ENCODE measurements at regions not wholly inside any gene's neighbourhood (a gene's known extent, or its start where the extent isn't known, plus 50 kb on each side); places are given as distances from the start of the nearest gene placed in this dataset.

DNA sequence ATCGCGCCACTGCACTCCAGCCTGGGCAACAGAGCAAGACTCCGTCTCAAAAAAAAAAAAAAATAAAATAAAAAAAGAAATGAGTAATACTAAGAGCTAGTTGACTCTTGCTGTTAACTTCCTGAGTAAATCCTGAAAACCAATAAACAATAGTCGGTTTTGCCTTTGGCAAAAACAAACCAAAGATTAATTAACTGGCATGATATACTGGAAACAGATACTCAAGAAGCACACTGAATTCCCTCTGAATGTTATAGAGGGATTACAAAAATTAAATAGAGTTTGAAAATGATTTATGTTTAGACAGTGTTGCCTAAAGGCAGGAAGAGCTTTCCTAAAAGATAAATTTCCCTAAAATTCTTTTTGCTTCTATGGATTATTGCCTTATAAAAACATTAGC, 1702.3 kb downstream of the STIM2 start:
- Histone ChIP-seq H3K36me3 (ENCODE audit: control insufficient read depth in 3 of 3, insufficient read depth in 3 of 3, low read length in 3 of 3) (no peaks in the 10 kb centered on the region), H3K4me3 (ENCODE audit: low read length in 3 of 3) (no peak overlapping the region), H3K27ac (ENCODE audit: low read depth, low read length) (no peak overlapping the region), H3K27me3 (ENCODE audit: control insufficient read depth in 3 of 3, insufficient read depth in 3 of 3, low read length in 3 of 3) (no peaks in the 10 kb centered on the region), H3K4me1 (ENCODE audit: control insufficient read depth in 3 of 3, insufficient read depth in 3 of 3, low read length in 3 of 3) (no peaks in the 10 kb centered on the region), H3K9me3 (ENCODE audit: control insufficient read depth in 3 of 3, low read length in 3 of 3) (peaks cover 0 to 2% (median 0%) of the 10 kb centered on the region in 3 donors), H3K9ac (ENCODE audit: low read depth in 1 of 3, low read length in 3 of 3) (no peak overlapping the region)

DNA sequence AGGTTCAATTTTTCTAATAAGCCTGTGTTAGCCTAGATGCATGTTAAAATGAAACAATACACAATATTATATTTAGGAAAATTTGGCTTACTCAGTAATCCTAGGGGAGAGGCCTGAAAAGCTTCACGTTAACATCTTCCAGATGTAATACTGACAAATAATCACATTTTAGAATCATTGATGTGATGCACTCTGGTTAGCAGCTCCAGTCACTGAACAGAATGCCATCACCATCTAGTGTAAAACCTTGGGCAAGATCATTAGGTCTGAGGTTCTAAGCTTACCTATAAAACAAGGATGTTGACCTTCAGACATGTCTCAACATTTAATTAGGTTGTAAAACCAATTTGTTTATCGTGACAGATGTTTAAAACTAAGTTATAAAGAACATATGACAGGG, 1704.8 kb downstream of the STIM2 start:
- Histone ChIP-seq H3K9me3 (ENCODE audit: control insufficient read depth in 3 of 3, low read length in 3 of 3) (peaks cover 0 to 5% (median 3%) of the 10 kb centered on the region in 3 donors), H3K4me1 (ENCODE audit: control insufficient read depth in 3 of 3, insufficient read depth in 3 of 3, low read length in 3 of 3) (no peaks in the 10 kb centered on the region), H3K4me3 (ENCODE audit: low read length in 3 of 3) (no peak overlapping the region)

DNA sequence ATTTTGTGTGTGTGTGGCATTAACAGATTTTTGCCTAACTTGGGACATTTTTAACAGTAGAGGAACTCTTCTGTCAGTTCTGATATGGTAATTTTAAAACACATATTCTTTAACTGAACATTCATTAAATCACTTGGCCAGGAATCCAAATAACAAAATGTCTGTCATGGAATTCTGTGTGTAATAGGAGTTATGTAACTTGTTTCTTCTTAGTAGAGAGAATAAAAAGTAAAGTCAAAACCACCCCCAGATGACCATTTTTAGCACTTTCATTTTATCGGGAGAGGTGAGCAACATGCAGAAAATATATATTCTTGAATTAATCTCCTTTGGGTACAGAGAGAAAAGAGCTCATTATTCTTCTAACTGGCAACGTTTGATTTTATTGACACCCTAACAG, 1740.3 kb downstream of the STIM2 start:
- Histone ChIP-seq H3K9me3 (ENCODE audit: control insufficient read depth in 3 of 3, low read length in 3 of 3) (no peaks in the 10 kb centered on the region), H3K9ac (ENCODE audit: low read depth in 1 of 3, low read length in 3 of 3) (no peak overlapping the region), H3K27me3 (ENCODE audit: control insufficient read depth in 3 of 3, insufficient read depth in 3 of 3, low read length in 3 of 3) (no peaks in the 10 kb centered on the region), H3K4me3 (ENCODE audit: low read length in 3 of 3) (no peak overlapping the region), H3K4me1 (ENCODE audit: control insufficient read depth in 3 of 3, insufficient read depth in 3 of 3, low read length in 3 of 3) (no peaks in the 10 kb centered on the region), H3K27ac (ENCODE audit: low read depth, low read length) (no peak overlapping the region), H3K36me3 (ENCODE audit: control insufficient read depth in 3 of 3, insufficient read depth in 3 of 3, low read length in 3 of 3) (no peaks in the 10 kb centered on the region)

More for the DNA sequence above, 1704.8 kb downstream of the STIM2 start:
- Histone ChIP-seq H3K27ac (ENCODE audit: low read depth, low read length) (no peak overlapping the region), H3K27me3 (ENCODE audit: control insufficient read depth in 3 of 3, insufficient read depth in 3 of 3, low read length in 3 of 3) (no peaks in the 10 kb centered on the region), H3K36me3 (ENCODE audit: control insufficient read depth in 3 of 3, insufficient read depth in 3 of 3, low read length in 3 of 3) (no peaks in the 10 kb centered on the region), H3K9ac (ENCODE audit: low read depth in 1 of 3, low read length in 3 of 3) (no peak overlapping the region)

DNA sequence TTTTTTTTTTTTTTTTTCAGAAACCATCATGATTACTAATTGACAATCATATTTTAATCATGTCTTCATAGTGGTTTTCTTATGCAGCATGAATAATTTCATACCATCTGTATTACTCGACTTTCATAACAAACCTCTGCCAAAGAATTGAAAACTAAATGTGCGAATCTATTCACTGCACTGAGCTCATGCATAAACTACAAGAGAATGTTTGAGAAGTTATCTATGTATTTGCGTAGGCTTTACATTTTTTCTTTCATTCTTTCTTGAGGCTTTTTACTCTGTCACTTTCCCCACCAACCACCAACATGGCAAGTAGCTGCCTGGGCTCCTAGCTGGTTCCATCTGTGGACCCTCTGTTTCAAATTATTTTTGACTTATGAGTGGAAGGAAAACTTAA, 1761.0 kb downstream of the STIM2 start:
- no peaks in the 10 kb centered on the region for H3K4me1 ChIP-seq (ENCODE audit: control insufficient read depth in 3 of 3, insufficient read depth in 3 of 3, low read length in 3 of 3)
- H3K27me3 ChIP-seq (ENCODE audit: control insufficient read depth in 3 of 3, insufficient read depth in 3 of 3, low read length in 3 of 3), result no peaks in the 10 kb centered on the region
- H3K4me3 ChIP-seq (ENCODE audit: low read length in 3 of 3), result no peak overlapping the region
- H3K9ac ChIP-seq (ENCODE audit: low read depth in 1 of 3, low read length in 3 of 3), result no peak overlapping the region
- no peaks in the 10 kb centered on the region for H3K9me3 ChIP-seq (ENCODE audit: control insufficient read depth in 3 of 3, low read length in 3 of 3)
- no peak overlapping the region for H3K27ac ChIP-seq (ENCODE audit: low read depth, low read length)
- H3K36me3 ChIP-seq (ENCODE audit: control insufficient read depth in 3 of 3, insufficient read depth in 3 of 3, low read length in 3 of 3), result no peaks in the 10 kb centered on the region

DNA sequence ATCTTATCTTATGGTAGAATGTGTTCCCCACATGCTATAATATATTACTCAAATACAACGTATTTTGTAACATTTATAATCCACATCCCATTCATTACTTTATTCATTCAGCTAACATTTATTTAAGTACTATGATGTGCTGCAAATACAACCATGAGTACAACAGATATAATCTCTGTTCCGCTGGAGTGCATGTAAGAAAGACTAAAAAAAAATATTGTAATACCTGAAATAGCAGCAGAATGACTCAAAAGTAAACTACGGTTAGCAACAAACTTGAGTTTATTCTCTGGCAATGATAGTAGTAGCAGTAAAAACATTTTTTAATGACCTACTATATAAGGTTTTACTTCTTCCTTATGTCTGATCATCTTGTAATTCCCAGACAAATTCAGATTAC, 1776.3 kb downstream of the STIM2 start:
- H3K36me3 ChIP-seq (ENCODE audit: control insufficient read depth in 3 of 3, insufficient read depth in 3 of 3, low read length in 3 of 3), result no peaks in the 10 kb centered on the region
- H3K27ac ChIP-seq (ENCODE audit: low read depth, low read length), result no peak overlapping the region
- H3K4me1 ChIP-seq (ENCODE audit: control insufficient read depth in 3 of 3, insufficient read depth in 3 of 3, low read length in 3 of 3), result no peaks in the 10 kb centered on the region
- no peak overlapping the region for H3K4me3 ChIP-seq (ENCODE audit: low read length in 3 of 3)
- H3K27me3 ChIP-seq (ENCODE audit: control insufficient read depth in 3 of 3, insufficient read depth in 3 of 3, low read length in 3 of 3), result no peaks in the 10 kb centered on the region
- no peak overlapping the region for H3K9ac ChIP-seq (ENCODE audit: low read depth in 1 of 3, low read length in 3 of 3)
- no peaks in the 10 kb centered on the region for H3K9me3 ChIP-seq (ENCODE audit: control insufficient read depth in 3 of 3, low read length in 3 of 3)

DNA sequence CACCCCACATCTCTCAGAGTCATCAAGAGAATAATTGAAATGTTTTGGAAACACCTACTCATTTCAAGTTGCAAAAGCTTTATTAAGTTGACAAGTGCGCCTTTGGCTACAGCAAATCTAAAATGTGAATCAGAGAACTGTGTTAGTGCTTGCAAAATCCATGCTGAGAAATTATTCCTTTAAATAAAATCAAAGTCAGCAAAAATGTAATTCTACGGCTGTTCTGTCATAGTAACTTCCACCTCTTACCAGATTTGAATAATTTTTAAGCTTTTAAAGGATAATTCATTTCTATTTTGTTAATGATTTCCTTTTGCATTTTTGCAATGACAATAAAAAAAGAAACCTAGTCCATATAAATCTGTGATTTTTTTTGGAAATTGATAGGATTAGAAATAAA, 1779.1 kb downstream of the STIM2 start:
- Histone ChIP-seq H3K4me3 (ENCODE audit: low read length in 3 of 3) (no peak overlapping the region), H3K9ac (ENCODE audit: low read depth in 1 of 3, low read length in 3 of 3) (no peak overlapping the region), H3K27me3 (ENCODE audit: control insufficient read depth in 3 of 3, insufficient read depth in 3 of 3, low read length in 3 of 3) (no peaks in the 10 kb centered on the region), H3K27ac (ENCODE audit: low read depth, low read length) (no peak overlapping the region), H3K36me3 (ENCODE audit: control insufficient read depth in 3 of 3, insufficient read depth in 3 of 3, low read length in 3 of 3) (no peaks in the 10 kb centered on the region), H3K9me3 (ENCODE audit: control insufficient read depth in 3 of 3, low read length in 3 of 3) (no peaks in the 10 kb centered on the region), H3K4me1 (ENCODE audit: control insufficient read depth in 3 of 3, insufficient read depth in 3 of 3, low read length in 3 of 3) (no peaks in the 10 kb centered on the region)

DNA sequence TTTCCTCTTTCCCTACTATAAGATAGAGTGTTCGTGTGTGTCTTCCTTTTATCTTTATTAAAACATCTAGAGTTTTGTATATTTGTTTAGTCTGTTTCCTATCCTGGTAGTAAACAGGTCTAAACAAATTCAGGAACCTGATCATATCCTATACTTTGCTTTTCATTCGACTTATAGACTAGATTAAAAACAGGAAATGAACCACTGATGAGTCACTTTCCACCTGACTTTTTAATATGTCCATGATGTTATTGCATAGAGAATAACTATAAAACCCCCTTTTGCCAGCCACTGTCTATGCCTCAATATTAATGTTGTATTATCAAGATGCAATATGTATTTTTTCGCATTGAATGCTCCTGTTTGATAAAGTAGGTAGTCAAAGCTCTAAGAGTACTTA, 1794.0 kb downstream of the STIM2 start:
- H3K27ac ChIP-seq (ENCODE audit: low read depth, low read length), result no peak overlapping the region
- H3K9me3 ChIP-seq (ENCODE audit: control insufficient read depth in 3 of 3, low read length in 3 of 3), result peaks cover 0 to 2% (median 0%) of the 10 kb centered on the region in 3 donors
- H3K4me3 ChIP-seq (ENCODE audit: low read length in 3 of 3), result no peak overlapping the region
- no peaks in the 10 kb centered on the region for H3K36me3 ChIP-seq (ENCODE audit: control insufficient read depth in 3 of 3, insufficient read depth in 3 of 3, low read length in 3 of 3)
- no peaks in the 10 kb centered on the region for H3K4me1 ChIP-seq (ENCODE audit: control insufficient read depth in 3 of 3, insufficient read depth in 3 of 3, low read length in 3 of 3)
- H3K9ac ChIP-seq (ENCODE audit: low read depth in 1 of 3, low read length in 3 of 3), result no peak overlapping the region
- H3K27me3 ChIP-seq (ENCODE audit: control insufficient read depth in 3 of 3, insufficient read depth in 3 of 3, low read length in 3 of 3), result no peaks in the 10 kb centered on the region

DNA sequence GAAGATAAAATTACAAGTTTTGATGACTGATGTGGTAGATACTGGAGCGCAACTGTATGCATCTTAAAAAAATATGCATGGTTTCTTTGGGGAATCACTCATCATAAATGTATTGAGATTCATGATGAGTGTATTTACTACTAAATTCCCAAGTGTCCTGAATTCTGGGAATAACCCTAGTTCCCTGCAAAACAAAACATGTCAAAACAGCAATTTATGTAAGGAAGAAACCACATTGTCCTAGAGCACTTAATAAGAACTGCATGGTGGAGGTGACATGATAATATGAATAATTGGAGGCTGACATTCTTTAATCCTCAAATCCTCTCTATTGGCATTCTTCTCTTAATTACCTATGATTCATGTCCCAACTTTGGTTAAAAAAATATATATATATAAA, 1804.7 kb downstream of the STIM2 start:
- H3K4me3 ChIP-seq (ENCODE audit: low read length in 3 of 3), result no peak overlapping the region
- H3K27ac ChIP-seq (ENCODE audit: low read depth, low read length), result no peak overlapping the region
- no peaks in the 10 kb centered on the region for H3K9me3 ChIP-seq (ENCODE audit: control insufficient read depth in 3 of 3, low read length in 3 of 3)
- no peak overlapping the region for H3K9ac ChIP-seq (ENCODE audit: low read depth in 1 of 3, low read length in 3 of 3)
- H3K27me3 ChIP-seq (ENCODE audit: control insufficient read depth in 3 of 3, insufficient read depth in 3 of 3, low read length in 3 of 3), result no peaks in the 10 kb centered on the region
- no peaks in the 10 kb centered on the region for H3K36me3 ChIP-seq (ENCODE audit: control insufficient read depth in 3 of 3, insufficient read depth in 3 of 3, low read length in 3 of 3)
- no peaks in the 10 kb centered on the region for H3K4me1 ChIP-seq (ENCODE audit: control insufficient read depth in 3 of 3, insufficient read depth in 3 of 3, low read length in 3 of 3)

DNA sequence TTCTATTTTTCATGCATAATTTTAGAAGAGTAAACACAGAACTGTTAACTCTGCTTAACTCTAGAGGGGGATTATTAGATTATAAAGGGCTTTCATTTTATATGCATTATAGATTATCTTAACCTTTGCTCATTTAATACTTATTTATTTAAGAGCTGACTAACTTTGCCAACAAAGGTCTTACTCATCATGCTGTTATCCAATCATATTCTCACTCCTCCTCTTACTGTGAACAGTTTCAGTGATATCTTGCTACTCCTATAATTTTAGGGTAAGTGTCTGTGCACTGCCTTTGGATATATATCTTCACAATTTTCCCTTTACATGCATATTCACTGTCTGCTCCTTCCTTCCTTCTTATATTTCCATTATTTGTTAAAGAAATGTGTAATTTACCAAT, 1814.9 kb downstream of the STIM2 start:
- Histone ChIP-seq H3K36me3 (ENCODE audit: control insufficient read depth in 3 of 3, insufficient read depth in 3 of 3, low read length in 3 of 3) (no peaks in the 10 kb centered on the region), H3K9me3 (ENCODE audit: control insufficient read depth in 3 of 3, low read length in 3 of 3) (no peaks in the 10 kb centered on the region), H3K4me1 (ENCODE audit: control insufficient read depth in 3 of 3, insufficient read depth in 3 of 3, low read length in 3 of 3) (no peaks in the 10 kb centered on the region), H3K27me3 (ENCODE audit: control insufficient read depth in 3 of 3, insufficient read depth in 3 of 3, low read length in 3 of 3) (no peaks in the 10 kb centered on the region), H3K9ac (ENCODE audit: low read depth in 1 of 3, low read length in 3 of 3) (no peak overlapping the region), H3K4me3 (ENCODE audit: low read length in 3 of 3) (no peak overlapping the region), H3K27ac (ENCODE audit: low read depth, low read length) (no peak overlapping the region)

DNA sequence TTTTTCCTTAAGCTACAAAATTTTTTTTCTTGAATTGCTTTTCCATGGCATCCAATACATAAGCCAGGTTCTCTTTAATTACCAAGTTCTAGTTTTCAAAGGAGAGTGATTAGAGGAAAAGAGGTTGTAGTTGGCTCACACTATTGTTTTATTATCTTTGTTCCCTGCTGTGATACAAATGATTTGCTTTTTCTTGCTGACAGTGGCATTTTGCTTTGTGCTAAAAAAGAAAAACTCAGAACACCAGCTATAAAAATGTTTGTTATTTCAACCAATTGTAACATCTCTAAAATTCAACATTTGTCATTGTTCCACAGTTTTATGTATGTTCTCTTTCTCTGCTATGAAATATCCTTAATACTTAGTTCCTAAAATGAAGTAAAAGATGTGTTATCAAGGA, 1817.2 kb downstream of the STIM2 start:
- H3K4me1 ChIP-seq (ENCODE audit: control insufficient read depth in 3 of 3, insufficient read depth in 3 of 3, low read length in 3 of 3), result no peaks in the 10 kb centered on the region
- no peak overlapping the region for H3K9ac ChIP-seq (ENCODE audit: low read depth in 1 of 3, low read length in 3 of 3)
- H3K36me3 ChIP-seq (ENCODE audit: control insufficient read depth in 3 of 3, insufficient read depth in 3 of 3, low read length in 3 of 3), result no peaks in the 10 kb centered on the region
- no peak overlapping the region for H3K4me3 ChIP-seq (ENCODE audit: low read length in 3 of 3)
- H3K27ac ChIP-seq (ENCODE audit: low read depth, low read length), result no peak overlapping the region
- H3K9me3 ChIP-seq (ENCODE audit: control insufficient read depth in 3 of 3, low read length in 3 of 3), result no peaks in the 10 kb centered on the region
- no peaks in the 10 kb centered on the region for H3K27me3 ChIP-seq (ENCODE audit: control insufficient read depth in 3 of 3, insufficient read depth in 3 of 3, low read length in 3 of 3)

DNA sequence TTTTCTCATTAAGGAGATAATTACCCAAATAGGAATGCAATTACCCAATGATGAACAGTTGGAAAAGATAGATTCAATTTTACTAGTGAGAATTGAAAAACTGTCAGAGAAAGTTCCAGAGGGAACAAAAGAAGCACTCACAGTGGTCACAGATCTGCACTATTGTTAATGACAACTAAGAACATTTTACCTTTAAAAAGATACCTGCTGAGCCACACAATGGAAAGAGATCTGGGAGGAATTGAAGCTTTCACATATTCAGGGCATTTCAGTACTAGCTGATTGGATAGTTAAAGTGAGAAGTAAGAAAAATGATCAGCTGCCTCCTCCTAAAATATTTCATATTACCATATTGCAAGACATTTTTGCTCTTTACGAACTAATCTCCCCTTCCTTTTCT, 1822.2 kb downstream of the STIM2 start:
- no peak overlapping the region for H3K27ac ChIP-seq (ENCODE audit: low read depth, low read length)
- no peak overlapping the region for H3K9ac ChIP-seq (ENCODE audit: low read depth in 1 of 3, low read length in 3 of 3)
- H3K27me3 ChIP-seq (ENCODE audit: control insufficient read depth in 3 of 3, insufficient read depth in 3 of 3, low read length in 3 of 3), result no peaks in the 10 kb centered on the region
- no peaks in the 10 kb centered on the region for H3K9me3 ChIP-seq (ENCODE audit: control insufficient read depth in 3 of 3, low read length in 3 of 3)
- H3K36me3 ChIP-seq (ENCODE audit: control insufficient read depth in 3 of 3, insufficient read depth in 3 of 3, low read length in 3 of 3), result no peaks in the 10 kb centered on the region
- no peaks in the 10 kb centered on the region for H3K4me1 ChIP-seq (ENCODE audit: control insufficient read depth in 3 of 3, insufficient read depth in 3 of 3, low read length in 3 of 3)
- H3K4me3 ChIP-seq (ENCODE audit: low read length in 3 of 3), result no peak overlapping the region
